GM23338 (cell line): ENCODE measurements at regions not wholly inside any gene's neighbourhood (a gene's known extent, or its start where the extent isn't known, plus 50 kb on each side); places are given as distances from the start of the nearest gene placed in this dataset.

Experiments used
- EZH2 ChIP-seq: fragments of 200-600 bp; sonication (generic); IDR thresholded peaks from one replicate; pipeline ENCODE4 v1.8.0; 2017; ENCODE audit warnings: antibody characterized with exemption, mild to moderate bottlenecking, low read depth; ENCODE audit not compliant: unreplicated experiment
- EZH2phosphoT487 ChIP-seq: fragments of 200-600 bp; sonication (generic); IDR thresholded peaks from one replicate; pipeline ENCODE4 v1.8.1; 2018; ENCODE audit warnings: antibody characterized with exemption; ENCODE audit not compliant: unreplicated experiment
- POLR2AphosphoS5 ChIP-seq: IDR thresholded peaks from 2 replicates; pipeline ENCODE4 v1.6.1; 2016; ENCODE audit warnings: antibody characterized with exemption, low read depth
- TF ChIP-seq, protein P1 (sequence below), 2 experiments: fragments of 200-600 bp in 1 of 2; sonication (generic) in 1 of 2; conservative IDR thresholded peaks; 2 replicates each; pipeline versions ENCODE4 v1.5.1 to v1.6.1; 2016 to 2017; ENCODE audit warnings: antibody characterized with exemption in 2 of 2, low read depth in 2 of 2, mild to moderate bottlenecking in 2 of 2, moderate library complexity in 1 of 2

DNA sequence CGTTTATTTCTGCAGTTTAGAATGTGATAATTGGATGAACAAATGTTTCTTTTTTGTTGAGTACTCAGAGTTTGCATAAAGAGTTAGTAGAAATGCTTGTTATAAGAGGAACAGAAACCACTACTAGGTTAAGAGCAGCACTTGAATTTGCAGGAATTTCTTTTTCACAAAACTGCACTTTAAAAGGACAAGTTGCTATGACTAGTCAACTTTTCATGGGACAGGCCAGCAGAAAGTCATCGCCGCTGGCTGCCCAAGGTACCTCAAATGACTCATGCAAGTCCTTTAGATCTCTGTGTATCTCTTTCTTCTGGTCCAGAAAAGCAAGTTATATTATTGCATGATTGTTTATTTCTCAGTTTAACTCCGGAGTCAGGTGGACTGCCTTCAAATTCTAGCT lies 97.3 kb upstream of the HMHB1 start:
- TF ChIP-seq, protein P1, sequence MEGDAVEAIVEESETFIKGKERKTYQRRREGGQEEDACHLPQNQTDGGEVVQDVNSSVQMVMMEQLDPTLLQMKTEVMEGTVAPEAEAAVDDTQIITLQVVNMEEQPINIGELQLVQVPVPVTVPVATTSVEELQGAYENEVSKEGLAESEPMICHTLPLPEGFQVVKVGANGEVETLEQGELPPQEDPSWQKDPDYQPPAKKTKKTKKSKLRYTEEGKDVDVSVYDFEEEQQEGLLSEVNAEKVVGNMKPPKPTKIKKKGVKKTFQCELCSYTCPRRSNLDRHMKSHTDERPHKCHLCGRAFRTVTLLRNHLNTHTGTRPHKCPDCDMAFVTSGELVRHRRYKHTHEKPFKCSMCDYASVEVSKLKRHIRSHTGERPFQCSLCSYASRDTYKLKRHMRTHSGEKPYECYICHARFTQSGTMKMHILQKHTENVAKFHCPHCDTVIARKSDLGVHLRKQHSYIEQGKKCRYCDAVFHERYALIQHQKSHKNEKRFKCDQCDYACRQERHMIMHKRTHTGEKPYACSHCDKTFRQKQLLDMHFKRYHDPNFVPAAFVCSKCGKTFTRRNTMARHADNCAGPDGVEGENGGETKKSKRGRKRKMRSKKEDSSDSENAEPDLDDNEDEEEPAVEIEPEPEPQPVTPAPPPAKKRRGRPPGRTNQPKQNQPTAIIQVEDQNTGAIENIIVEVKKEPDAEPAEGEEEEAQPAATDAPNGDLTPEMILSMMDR (conservative IDR thresholded peaks at IDR 0.05; ENCODE audit: low read depth in 2 of 2), result no peak
- no peak for TF ChIP-seq POLR2AphosphoS5
- no peak for TF ChIP-seq EZH2
- TF ChIP-seq EZH2phosphoT487, result no peak
